Mucosa of gallbladder (tissue), 1 donor: ENCODE measurements at regions not wholly inside any gene's neighbourhood (a gene's known extent, or its start where the extent isn't known, plus 50 kb on each side); places are given as distances from the start of the nearest gene placed in this dataset.
A peak's percentile ranks its signal among the peaks of the same experiment; 100 is the strongest.
"Not testable (repeated sequence)": the region's sequence is repeated elsewhere in the genome, so short reads cannot be mapped to it uniquely, and the experiment has no call there.

Experiments used
- DNase-seq: peaks from one replicate; pipeline ENCODE4 v3.0.0-alpha.2; 2020; ENCODE audit warnings: low spot score
- donor health status: DM: no; HTN: no; CAD: no.

DNA sequence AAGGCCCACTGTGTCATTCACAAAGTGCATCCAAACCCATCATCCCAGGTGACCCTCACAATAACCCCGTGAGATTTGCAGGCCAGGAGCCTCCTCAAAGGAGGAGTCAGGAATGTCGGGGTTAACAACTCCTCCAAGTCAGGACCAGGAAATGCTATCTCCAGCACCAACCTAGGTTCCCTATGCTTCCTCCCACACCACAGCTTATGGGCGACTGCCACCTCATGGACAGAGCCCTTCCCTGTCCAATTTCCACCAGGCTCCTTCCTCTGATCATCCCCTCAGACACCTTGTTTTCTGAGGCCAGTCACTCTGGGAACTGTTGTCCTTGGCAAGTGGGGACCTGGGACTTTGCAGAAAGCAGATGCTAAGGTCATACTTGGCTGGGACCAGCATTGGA lies 77.8 kb downstream of the LIMS3 start:
- DNase-seq: not testable (repeated sequence)

- DNase-seq: not testable (repeated sequence)
Measured at GRCh38 chr2:109980754-109981153, 82.3 kb downstream of the LIMS3 start.

DNA sequence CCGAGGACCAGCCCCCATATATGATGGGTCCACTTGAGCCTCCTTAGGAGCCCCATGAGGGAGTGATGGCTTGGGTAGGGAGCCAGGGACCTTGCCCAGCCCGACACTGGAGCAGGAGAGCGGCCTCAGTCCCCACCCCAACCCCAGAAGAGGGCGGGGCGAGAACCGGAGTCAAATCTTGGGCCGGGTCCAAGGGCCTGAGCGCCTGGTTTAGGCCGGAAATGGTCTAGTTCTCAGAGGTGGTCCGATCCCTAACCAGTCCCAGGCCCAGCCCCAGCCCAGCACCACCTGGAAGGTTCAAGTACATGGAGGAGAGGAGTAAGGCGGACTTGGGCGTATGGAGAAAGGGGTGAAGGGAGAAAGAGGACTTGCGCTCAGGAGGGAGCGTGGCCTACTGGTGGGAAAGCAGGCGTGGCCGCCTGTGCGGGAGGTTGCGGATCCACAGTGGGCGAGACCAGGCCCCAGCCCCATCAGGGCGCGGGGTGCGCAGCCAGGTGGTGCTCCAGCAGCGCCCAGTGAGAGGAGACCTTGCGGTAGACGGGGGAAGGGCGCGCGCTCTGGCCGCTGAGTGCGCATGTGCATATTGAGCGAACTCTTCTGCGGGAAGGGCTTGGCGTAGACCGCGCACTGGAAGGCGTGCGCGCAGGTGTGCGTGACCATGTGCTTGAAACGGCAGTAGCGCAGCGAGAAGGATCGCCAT lies 88.1 kb downstream of the LIMS3 start:
- not testable (repeated sequence) for DNase-seq

DNA sequence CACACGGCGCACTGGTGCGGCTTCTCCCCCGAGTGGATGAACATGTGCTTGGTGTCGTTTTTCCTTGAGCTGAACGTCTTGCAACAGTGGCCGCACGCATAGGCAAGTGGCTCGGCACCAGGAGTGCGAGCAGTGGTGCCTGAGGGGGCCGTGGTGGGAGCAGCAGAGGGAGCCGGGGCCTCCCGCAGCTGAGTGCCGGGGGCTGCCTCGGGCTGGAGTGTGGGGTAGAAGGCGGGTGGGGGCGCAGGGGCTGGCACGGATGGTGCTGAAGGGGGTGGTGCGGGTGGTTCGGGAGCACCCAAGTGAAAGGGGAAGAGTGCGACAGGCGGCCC lies 88.6 kb downstream of the LIMS3 start:
- not testable (repeated sequence) for DNase-seq

- DNase-seq: not testable (repeated sequence)
Measured at GRCh38 chr2:109987458-109988345, 89.2 kb downstream of the LIMS3 start.

DNA sequence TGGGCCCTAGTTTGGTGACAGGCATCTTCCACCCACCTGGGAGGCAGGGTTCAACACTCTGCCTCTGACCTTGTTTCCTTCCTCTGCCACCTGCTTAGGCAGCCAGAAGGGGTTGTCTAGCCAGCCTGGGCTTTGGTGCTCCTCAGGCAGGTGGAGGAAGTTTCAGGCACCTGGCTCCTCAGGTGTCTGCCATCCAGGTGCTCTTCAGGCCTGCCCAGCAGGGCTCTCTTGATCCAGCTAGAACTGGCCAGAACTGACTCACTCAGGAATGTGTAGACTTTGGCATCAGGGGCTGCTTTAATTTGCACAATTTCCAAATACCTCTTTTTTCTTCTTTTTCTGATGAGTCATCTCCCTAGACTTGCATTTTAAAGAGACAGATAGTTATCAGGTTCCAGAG lies 100.9 kb downstream of the LIMS3 start:
- DNase-seq: not testable (repeated sequence)

DNA sequence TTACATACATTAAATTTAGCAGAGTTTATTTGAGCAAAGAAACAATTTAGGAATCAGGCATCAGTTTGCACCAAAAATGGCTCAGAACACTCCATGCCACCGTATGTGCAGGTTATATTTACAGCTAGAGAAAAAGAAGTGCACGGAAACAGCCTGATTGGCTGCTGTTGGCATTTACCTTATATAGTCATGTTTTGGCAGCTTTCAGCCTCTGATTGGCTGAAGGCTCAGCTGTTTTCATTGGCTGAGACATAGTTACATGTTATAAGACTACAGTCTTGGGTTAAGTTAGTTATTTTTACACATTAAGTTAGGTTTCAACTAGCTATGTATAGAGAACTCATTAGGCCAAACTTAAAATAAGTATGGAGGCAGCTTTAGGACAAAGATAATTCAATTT lies 104.0 kb downstream of the LIMS3 start:
- not testable (repeated sequence) for DNase-seq

GRCh38 chr2:110013388-110013787 lies 102.2 kb downstream of the MALL start:
- not testable (repeated sequence) for DNase-seq

- not testable (repeated sequence) for DNase-seq
Measured at GRCh38 chr2:110016381-110017092, 99.1 kb downstream of the MALL start.

DNA sequence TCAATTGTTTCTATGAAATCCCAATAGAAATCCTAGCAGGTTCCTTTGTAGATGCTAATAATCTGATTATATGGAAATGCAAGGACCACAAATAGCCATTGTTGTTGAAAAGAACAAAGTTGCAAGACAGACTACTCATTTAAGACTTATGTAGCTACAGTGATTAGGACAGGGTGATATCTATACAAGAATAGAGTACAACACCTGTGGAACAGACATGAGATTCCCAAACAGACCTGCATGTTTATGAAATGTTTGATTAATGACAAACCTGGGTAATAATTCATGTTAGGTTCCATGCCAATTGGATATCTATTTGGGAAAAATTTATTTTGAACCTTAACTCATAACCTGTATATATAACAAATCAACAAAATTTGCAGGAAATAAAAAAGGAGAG lies 95.4 kb downstream of the MALL start:
- not testable (repeated sequence) for DNase-seq

DNA sequence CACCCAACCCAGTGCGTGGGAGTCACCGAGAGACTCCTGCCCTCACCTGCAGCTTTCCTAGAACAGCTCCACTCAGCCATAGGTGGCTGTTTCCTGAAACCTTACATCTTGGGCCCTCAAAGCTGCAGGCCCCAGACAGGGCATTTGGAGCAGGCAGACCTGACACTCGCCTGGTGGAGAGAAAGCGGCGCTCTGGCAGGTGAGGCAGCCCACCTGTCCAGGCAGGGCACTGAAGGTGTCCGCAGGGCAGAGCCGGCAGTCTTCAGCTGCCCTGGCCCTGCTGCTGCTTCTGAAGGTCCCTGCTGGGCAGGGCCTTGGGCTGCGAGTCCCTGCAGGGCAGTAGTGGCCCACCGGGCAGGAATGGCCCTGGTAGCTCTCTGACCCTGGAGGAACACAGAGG lies 93.3 kb downstream of the MALL start:
- DNase-seq: peak; percentile 9

DNA sequence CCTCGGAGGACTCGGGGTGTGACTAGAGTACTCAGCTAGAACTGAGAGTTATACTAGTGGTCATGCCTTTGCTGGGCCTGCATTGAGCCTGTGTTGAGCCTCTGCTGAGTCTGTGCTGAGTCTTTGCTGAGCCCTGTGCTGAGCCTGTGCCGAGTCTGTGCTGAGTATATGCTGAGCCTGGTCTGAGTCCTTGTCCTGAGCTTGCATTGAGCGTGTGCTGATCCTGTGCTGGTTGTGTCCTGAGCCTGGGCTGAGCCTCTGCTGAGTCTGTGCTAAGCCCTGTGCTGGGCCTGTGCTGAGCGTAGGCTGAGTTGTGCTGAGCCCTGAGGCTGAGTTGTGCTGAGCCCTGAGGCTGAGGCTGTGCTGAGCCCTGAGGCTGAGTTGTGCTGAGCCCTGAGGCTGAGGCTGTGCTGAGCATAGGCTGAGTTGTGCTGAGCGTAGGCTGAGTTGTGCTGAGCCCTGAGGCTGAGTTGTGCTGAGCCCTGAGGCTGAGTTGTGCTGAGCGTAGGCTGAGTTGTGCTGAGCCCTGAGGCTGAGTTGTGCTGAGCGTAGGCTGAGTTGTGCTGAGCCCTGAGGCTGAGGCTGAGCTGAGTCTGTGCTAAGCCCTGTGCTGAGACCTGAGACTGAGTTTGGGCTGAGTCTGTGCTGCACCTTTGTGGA lies 89.4 kb downstream of the MALL start:
- not testable (repeated sequence) for DNase-seq

DNA sequence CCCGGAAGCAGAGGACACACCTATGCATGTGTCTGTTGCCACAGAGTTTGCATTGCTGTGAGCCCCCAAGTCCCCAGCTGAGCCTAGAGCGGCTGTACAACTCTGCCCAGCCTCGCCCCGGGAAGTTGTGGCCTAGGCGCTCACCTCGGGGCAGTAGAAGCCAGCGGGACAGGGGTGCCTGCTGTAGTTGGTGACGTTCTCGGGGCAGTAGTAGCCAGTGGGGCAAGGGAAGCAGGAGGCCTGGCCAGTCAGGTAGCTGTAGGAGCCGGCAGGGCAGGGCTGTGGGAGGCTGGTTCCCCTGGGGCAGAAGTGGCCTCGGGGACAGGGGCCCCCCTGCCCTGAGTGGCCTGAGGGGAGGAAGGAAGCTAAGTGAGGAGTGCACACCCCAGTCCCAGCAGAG lies 87.2 kb downstream of the MALL start:
- DNase-seq: not testable (repeated sequence)

- not testable (repeated sequence) for DNase-seq
Measured at GRCh38 chr2:110030894-110031293, 84.7 kb downstream of the MALL start.

DNA sequence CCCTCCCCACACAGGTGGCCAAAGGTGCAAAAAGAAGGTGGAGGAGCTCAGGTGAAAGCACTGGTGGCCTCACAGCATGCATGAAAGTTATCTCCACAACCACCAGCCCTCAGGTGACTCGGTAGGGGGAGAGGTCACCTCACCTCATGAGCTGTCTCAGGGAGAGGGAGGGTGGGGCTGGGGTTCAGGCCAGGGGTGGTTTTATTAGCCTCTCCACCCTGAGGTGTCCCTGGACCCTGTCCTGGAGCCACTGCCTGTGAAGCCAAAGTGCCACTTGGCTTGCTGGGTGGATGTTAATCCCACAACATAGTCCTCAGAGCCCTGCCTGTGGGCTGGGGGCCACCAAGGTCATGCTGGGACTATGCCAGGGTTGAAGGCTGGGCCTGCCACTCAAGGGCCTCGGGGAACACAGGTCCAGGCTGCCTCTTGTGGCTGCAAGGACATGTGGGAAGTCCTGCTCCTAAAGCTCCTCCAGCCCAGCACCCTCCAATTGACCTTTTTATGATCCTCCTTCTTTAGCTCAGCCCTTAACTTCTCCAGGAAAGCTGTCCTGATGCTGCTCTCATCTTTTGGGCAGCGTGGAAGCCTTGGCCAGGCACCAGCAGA lies 83.8 kb downstream of the MALL start:
- DNase-seq: not testable (repeated sequence)
